ENCODE measurements at regions not wholly inside any gene's neighbourhood (a gene's known extent, or its start where the extent isn't known, plus 50 kb on each side); places are given as distances from the start of the nearest gene placed in this dataset.

DNA sequence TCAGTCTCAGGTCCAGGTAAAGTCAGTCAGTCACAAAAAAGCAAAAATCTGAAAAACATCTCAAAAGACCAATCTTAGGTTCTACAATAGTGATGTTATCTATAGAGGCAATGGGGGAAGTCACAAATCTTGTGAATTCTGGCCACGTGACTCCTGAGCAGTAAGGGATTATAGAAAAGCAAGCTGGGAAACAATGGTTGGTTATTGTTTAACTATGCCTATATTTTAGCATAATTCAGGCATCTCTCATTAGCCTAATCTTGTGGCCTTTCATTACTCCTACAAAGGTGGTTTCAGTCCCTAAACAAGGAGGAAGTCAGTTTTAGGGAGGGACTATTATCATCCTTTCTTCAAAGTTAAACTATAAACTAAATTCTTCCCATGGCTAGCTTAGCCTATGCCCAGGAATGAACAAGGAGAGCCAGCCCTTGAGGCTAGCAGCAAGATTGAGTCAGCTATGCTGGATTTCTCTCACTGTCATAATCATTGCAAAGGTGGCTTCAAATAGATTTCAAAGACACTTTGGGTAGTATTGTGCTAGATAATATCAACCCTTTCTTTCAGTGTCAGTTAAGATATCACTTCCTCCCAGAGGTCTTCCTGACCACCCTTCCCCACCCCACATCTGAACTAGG, 56.4 kb upstream of the ITGA6 start:
- Histone ChIP-seq H3K36me3 (ENCODE audit: control insufficient read depth, insufficient read depth, low read length) (no peaks in the 10 kb centered on the region), H3K4me3 (ENCODE audit: low read length) (no peak overlapping the region), H3K9me3 (ENCODE audit: control insufficient read depth, low read length) (no peaks in the 10 kb centered on the region), H3K9ac (ENCODE audit: low read length) (no peak overlapping the region), H3K27me3 (ENCODE audit: control insufficient read depth, insufficient read depth, low read length) (no peaks in the 10 kb centered on the region), H3K4me1 (ENCODE audit: control insufficient read depth, insufficient read depth, low read length) (peaks cover 22% of the 10 kb centered on the region)

DNA sequence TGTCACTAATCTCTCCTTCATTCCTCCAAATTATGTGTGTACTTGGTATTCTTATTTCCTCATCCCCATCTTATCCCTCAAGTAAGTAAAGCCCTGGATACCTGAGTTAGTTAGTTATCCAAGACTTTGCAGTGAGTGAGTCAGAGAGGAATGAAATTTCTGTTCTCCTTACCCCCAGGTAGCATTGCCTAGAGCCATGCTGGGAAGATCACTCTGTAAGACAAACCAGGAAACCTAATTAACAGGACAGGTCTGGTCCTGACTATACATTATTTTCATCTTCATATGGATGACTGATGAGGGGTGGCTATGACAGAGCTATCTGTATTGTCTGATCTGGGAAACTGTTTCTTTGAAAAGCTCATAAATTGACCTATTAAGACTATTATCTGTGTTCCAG, 55.0 kb upstream of the ITGA6 start:
- no peak overlapping the region for H3K9ac ChIP-seq (ENCODE audit: low read length)
- peaks cover 24% of the 10 kb centered on the region for H3K4me1 ChIP-seq (ENCODE audit: control insufficient read depth, insufficient read depth, low read length)
- H3K9me3 ChIP-seq (ENCODE audit: control insufficient read depth, low read length), result no peaks in the 10 kb centered on the region
- no peaks in the 10 kb centered on the region for H3K27me3 ChIP-seq (ENCODE audit: control insufficient read depth, insufficient read depth, low read length)
- no peak overlapping the region for H3K4me3 ChIP-seq (ENCODE audit: low read length)
- no peaks in the 10 kb centered on the region for H3K36me3 ChIP-seq (ENCODE audit: control insufficient read depth, insufficient read depth, low read length)

DNA sequence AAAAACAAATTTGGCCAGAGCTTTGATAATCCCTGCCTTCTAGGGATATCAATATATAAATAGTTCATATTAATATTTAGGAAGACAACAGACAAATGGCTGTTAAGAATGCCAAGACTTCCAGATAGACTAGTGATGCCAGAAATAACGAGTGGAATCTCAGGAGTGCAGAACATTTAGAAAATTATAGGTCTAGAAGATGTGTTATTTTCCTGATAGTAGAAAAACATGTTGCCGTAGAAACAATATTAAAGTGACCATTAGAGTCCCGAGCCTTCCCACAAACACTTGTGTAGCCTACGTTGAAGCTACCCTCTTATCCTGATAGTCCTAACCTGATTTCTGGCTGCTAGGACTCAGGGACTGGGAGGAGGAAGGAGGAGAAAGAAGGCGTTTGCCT, 54.3 kb upstream of the ITGA6 start:
- Histone ChIP-seq H3K9me3 (ENCODE audit: control insufficient read depth, low read length) (no peaks in the 10 kb centered on the region), H3K9ac (ENCODE audit: low read length) (no peak overlapping the region), H3K36me3 (ENCODE audit: control insufficient read depth, insufficient read depth, low read length) (no peaks in the 10 kb centered on the region), H3K4me1 (ENCODE audit: control insufficient read depth, insufficient read depth, low read length) (peaks cover 24% of the 10 kb centered on the region), H3K4me3 (ENCODE audit: low read length) (no peak overlapping the region), H3K27me3 (ENCODE audit: control insufficient read depth, insufficient read depth, low read length) (no peaks in the 10 kb centered on the region)

DNA sequence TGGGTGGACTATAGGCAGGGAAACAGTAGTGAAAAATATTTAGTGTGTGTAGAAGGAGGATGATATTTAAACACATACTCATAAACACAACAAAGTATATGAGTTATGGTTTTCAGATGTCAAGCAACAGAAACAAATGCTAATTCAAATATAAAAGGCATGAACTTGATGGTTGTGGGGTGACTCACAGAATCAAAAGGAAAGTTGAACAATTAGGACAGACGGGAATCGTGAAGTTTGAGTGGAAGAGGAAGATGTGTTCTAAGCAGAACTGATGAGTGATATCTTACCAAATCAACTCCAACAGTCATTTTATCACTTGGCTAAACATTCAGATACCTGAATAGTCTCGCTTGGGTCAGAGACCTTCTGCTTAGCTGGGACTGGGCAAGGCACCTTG, 53.6 kb upstream of the ITGA6 start:
- H3K36me3 ChIP-seq (ENCODE audit: control insufficient read depth, insufficient read depth, low read length), result no peaks in the 10 kb centered on the region
- H3K9me3 ChIP-seq (ENCODE audit: control insufficient read depth, low read length), result no peaks in the 10 kb centered on the region
- H3K4me1 ChIP-seq (ENCODE audit: control insufficient read depth, insufficient read depth, low read length), result peaks cover 24% of the 10 kb centered on the region
- no peaks in the 10 kb centered on the region for H3K27me3 ChIP-seq (ENCODE audit: control insufficient read depth, insufficient read depth, low read length)
- no peak overlapping the region for H3K4me3 ChIP-seq (ENCODE audit: low read length)
- no peak overlapping the region for H3K9ac ChIP-seq (ENCODE audit: low read length)

DNA sequence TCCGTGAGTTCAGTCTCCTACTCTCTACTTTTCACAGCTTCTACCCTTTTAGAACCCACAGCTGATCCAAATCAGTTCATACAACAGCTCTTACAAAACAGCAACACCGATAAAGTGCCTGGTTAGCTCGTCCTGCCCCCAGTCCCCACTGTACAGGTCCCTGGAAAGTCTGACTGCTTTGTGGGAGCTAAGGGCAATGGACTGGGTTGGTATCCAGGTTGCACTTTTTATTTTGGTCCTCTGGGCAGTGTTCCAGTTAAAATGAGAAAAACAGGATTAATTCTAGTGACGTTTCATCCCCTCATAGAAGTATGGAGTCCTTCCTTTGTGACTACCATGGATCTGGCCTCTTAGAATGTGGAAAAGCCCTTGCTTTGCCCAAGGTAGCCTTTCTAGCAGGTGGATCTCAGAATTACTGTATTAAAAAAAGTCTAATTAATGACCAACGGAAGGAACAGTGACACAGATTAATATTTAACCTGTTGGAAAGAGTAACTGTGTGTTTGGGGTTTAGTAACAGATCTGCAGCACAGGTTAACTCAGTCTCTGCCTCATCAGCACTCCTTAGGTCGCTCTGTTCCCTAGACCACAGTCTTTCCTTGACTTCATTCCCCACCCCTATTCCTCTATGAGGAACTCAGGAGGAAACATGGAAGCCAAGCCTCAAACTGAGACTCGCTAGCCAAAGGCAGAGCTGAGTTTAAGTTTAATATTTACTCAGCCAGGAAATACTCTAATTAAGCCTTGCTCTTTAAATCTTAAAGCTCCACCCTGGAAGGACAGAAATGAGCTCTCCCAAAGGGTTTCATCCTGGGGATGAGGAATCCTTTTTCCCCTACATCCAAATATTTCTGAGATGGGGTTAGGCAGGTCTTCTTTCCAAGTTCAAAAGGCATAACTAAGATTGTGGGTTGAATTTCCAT, 52.8 kb upstream of the ITGA6 start:
- peak overlapping the region; percentile 2 for H3K9ac ChIP-seq (ENCODE audit: low read length)
- H3K4me3 ChIP-seq (ENCODE audit: low read length), result no peak overlapping the region
- no peaks in the 10 kb centered on the region for H3K27me3 ChIP-seq (ENCODE audit: control insufficient read depth, insufficient read depth, low read length)
- H3K4me1 ChIP-seq (ENCODE audit: control insufficient read depth, insufficient read depth, low read length), result peaks cover 24% of the 10 kb centered on the region
- no peaks in the 10 kb centered on the region for H3K9me3 ChIP-seq (ENCODE audit: control insufficient read depth, low read length)
- no peaks in the 10 kb centered on the region for H3K36me3 ChIP-seq (ENCODE audit: control insufficient read depth, insufficient read depth, low read length)

DNA sequence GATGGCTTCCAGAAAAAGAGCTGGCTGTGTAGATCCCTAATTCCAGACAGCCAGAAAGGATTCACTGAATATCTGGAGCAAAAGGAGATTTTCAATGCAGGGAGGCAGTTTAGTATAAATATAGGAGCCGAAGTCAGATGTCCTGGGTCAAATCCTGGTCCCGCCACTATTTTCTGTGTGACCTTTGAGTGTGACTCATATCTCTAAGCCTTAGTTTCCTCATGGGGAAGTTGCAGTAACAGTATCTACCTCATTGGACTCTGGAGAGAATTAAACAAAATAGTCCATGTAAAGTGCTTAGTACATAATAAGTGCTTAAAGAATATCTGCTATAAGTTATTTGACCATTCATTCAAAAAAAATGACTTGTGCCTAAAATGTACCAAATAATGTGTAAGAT, 52.1 kb upstream of the ITGA6 start:
- no peaks in the 10 kb centered on the region for H3K27me3 ChIP-seq (ENCODE audit: control insufficient read depth, insufficient read depth, low read length)
- H3K4me1 ChIP-seq (ENCODE audit: control insufficient read depth, insufficient read depth, low read length), result peaks cover 24% of the 10 kb centered on the region
- no peaks in the 10 kb centered on the region for H3K36me3 ChIP-seq (ENCODE audit: control insufficient read depth, insufficient read depth, low read length)
- H3K9ac ChIP-seq (ENCODE audit: low read length), result no peak overlapping the region
- no peak overlapping the region for H3K4me3 ChIP-seq (ENCODE audit: low read length)
- no peaks in the 10 kb centered on the region for H3K9me3 ChIP-seq (ENCODE audit: control insufficient read depth, low read length)

DNA sequence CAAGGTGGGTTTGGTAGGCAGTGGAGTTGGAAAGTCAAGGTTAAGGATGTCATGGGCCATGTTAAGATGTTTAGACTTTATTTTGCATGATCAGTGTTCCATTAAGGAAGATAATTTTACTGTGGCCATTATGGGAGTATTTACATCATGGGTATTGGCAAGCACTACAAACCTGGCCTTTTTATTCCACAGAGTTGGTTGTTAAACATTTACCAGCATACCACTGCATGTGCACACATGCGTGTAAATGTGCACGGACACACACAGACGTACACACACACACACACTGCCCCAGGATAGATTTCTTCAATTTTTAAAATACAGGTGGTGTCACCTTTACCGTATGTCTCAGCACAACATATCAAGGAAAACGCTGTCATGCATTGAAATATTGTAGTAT, 51.4 kb upstream of the ITGA6 start:
- Histone ChIP-seq H3K4me3 (ENCODE audit: low read length) (no peak overlapping the region), H3K9me3 (ENCODE audit: control insufficient read depth, low read length) (no peaks in the 10 kb centered on the region), H3K9ac (ENCODE audit: low read length) (no peak overlapping the region), H3K27me3 (ENCODE audit: control insufficient read depth, insufficient read depth, low read length) (no peaks in the 10 kb centered on the region), H3K4me1 (ENCODE audit: control insufficient read depth, insufficient read depth, low read length) (peaks cover 27% of the 10 kb centered on the region), H3K36me3 (ENCODE audit: control insufficient read depth, insufficient read depth, low read length) (no peaks in the 10 kb centered on the region)

DNA sequence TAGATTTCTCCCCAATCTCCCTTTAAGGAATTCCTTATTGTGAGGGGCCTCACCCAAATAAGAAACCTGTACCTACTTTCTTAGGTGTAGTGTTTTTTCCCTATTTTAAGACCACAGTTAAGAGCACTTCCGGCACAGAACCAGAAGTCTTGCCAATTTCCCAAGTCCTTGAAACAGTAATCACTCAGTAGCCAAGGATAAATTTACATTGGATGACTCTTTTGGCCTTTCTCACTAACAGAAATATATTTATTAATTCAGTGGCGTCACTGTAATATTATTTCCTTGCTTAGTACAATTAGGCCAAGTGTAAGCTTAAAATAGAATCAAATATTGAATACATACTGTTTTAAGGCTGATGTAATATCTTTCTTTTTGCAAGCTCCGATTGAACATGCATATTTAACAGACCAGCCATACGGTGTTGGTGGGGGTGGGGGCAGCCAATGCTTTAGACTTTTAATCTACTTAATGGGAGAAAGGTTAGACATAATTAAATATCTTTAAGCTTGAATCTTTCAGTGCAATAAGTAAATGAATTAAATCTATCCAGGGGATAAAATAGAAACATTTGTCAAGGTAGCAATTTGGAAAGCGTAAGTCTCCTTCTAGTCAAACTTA, 50.8 kb upstream of the ITGA6 start:
- Histone ChIP-seq H3K9ac (ENCODE audit: low read length) (no peak overlapping the region), H3K9me3 (ENCODE audit: control insufficient read depth, low read length) (no peaks in the 10 kb centered on the region), H3K36me3 (ENCODE audit: control insufficient read depth, insufficient read depth, low read length) (no peaks in the 10 kb centered on the region), H3K4me3 (ENCODE audit: low read length) (no peak overlapping the region), H3K4me1 (ENCODE audit: control insufficient read depth, insufficient read depth, low read length) (peaks cover 32% of the 10 kb centered on the region), H3K27me3 (ENCODE audit: control insufficient read depth, insufficient read depth, low read length) (no peaks in the 10 kb centered on the region)

DNA sequence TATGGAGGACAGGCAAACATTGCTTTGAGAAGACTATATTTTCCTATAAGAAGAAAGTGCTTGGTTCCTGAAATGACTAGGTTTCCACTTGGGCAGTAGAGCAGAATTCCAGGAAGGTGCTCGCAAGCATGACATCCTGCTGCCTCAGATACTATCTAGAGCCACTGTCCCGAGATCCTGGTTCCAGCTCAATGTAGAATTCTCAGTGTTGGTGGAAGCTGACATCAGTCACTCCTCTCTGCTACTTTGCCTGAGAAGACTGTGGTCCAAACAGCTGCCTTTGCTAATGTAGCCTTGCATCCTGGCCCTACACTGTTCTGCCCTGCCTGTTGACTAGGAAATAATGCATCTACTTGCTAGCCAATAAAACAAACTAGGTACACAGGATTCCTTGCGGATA, 50.0 kb upstream of the ITGA6 start:
- peaks cover 32% of the 10 kb centered on the region for H3K4me1 ChIP-seq (ENCODE audit: control insufficient read depth, insufficient read depth, low read length)
- no peaks in the 10 kb centered on the region for H3K27me3 ChIP-seq (ENCODE audit: control insufficient read depth, insufficient read depth, low read length)
- H3K36me3 ChIP-seq (ENCODE audit: control insufficient read depth, insufficient read depth, low read length), result no peaks in the 10 kb centered on the region
- H3K9ac ChIP-seq (ENCODE audit: low read length), result no peak overlapping the region
- H3K9me3 ChIP-seq (ENCODE audit: control insufficient read depth, low read length), result no peaks in the 10 kb centered on the region
- no peak overlapping the region for H3K4me3 ChIP-seq (ENCODE audit: low read length)
